Lower leg skin (tissue), 4 donors: ENCODE measurements at regions not wholly inside any gene's neighbourhood (a gene's known extent, or its start where the extent isn't known, plus 50 kb on each side); places are given as distances from the start of the nearest gene placed in this dataset.

Experiments
- DNase-seq, 2 donors: peaks; one replicate each; pipeline ENCODE4 v3.0.0-alpha.2; 2019; ENCODE audit warnings: low spot score in 2 of 2
- H3K4me3 ChIP-seq: fragments of 200-600 bp; sonication (generic); 2 replicates; pipeline ENCODE4 v1.5.1; 2017; ENCODE audit warnings: mild to moderate bottlenecking, low read depth; ENCODE audit not compliant: poor library complexity, severe bottlenecking
- POLR2A ChIP-seq, 2 donors: fragments of 450-650 bp; IDR thresholded peaks; one replicate each; pipeline ENCODE4 v1.6.1; 2016 to 2017; ENCODE audit warnings: antibody characterized with exemption in 2 of 2, mild to moderate bottlenecking in 1 of 2, moderate library complexity in 1 of 2
- WGBS, 2 donors: methylation state at CpG; one replicate each; pipeline ENCODE4 v1.1.5; 2018; 5-methylcytosine and 5-hydroxymethylcytosine counted together
- intact Hi-C: fragments of 100-400 bp; cut with DNase I; formaldehyde crosslinking; loops from one replicate; pipeline ENCODE4 v1.15.0; 2023; ENCODE audit warnings: low total_unique reads
- TF ChIP-seq, protein P1 (sequence below), 3 donors: fragments of 450-650 bp; IDR thresholded peaks; one replicate each; pipeline ENCODE4 v1.5.1; 2016; ENCODE audit warnings: antibody characterized with exemption in 3 of 3, mild to moderate bottlenecking in 3 of 3, moderate library complexity in 2 of 3

DNA sequence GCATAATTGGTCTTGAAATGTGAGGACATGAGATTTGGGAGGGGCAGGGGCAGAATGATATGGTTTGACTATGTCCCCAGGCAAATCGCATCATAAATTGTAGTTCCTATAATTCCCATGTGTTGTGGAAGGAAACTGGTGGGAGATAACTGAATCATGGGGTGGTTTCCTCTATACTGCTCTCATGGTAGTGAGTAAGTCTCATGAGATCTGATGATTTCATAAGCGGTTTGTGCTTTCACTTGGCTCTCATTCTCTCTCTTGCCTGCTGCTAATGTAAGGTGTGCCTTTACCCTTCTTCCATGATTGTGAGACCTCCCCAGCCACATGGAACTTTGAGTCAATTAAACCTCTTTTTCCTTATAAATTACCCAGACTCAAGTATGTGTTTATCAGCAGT lies 2595.9 kb downstream of the PCDH7 start:
- 75 to 89% methylated on average over 2 of the region's 2 CpGs for WGBS, 2 donors
- TF ChIP-seq POLR2A (IDR thresholded peaks at IDR 0.05), result no peak
- intact Hi-C loops, result no loop called here
- DNase-seq, result no peak
- no peak overlapping the region for H3K4me3 ChIP-seq

- DNase-seq, result no peak
- 42 to 69% methylated on average over 2 to 3 of the region's 3 CpGs for WGBS, 2 donors
- intact Hi-C loops, result no loop called here
- no peak overlapping the region for H3K4me3 ChIP-seq
- TF ChIP-seq POLR2A (IDR thresholded peaks at IDR 0.05), result no peak
- TF ChIP-seq, protein P1, sequence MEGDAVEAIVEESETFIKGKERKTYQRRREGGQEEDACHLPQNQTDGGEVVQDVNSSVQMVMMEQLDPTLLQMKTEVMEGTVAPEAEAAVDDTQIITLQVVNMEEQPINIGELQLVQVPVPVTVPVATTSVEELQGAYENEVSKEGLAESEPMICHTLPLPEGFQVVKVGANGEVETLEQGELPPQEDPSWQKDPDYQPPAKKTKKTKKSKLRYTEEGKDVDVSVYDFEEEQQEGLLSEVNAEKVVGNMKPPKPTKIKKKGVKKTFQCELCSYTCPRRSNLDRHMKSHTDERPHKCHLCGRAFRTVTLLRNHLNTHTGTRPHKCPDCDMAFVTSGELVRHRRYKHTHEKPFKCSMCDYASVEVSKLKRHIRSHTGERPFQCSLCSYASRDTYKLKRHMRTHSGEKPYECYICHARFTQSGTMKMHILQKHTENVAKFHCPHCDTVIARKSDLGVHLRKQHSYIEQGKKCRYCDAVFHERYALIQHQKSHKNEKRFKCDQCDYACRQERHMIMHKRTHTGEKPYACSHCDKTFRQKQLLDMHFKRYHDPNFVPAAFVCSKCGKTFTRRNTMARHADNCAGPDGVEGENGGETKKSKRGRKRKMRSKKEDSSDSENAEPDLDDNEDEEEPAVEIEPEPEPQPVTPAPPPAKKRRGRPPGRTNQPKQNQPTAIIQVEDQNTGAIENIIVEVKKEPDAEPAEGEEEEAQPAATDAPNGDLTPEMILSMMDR (IDR thresholded peaks at IDR 0.05), result no peak
Measured at GRCh38 chr4:33316578-33316977, 2596.4 kb downstream of the PCDH7 start.

DNA sequence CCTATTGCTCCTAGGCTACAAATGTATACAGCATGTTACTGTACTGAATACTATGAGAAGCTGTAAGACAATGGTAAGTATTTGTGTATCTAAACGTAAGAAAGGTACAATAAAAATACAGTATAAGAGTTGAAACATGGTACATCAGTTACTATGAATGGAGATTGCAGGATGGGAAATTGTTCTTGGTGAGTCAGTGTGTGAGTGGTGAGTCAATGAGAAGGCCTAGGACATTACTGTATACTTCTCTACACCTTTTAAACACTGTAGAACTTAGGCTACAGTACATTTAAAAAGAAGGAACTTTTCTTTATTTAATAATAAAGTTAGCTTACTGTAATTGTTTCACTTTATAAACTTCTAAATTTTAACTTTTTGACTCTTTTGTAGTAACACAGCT lies 2603.2 kb downstream of the PCDH7 start:
- no peak overlapping the region for H3K4me3 ChIP-seq
- no peak for DNase-seq
- TF ChIP-seq, protein P1 (IDR thresholded peaks at IDR 0.05), result no peak
- TF ChIP-seq POLR2A (IDR thresholded peaks at IDR 0.05), result no peak
- intact Hi-C loops, result no loop called here
- WGBS, 2 donors, result 78 to 86% methylated on average over 1 of the region's 1 CpG

GRCh38 chr4:33334416-33334815 lies 2614.2 kb downstream of the PCDH7 start:
- intact Hi-C loops, result no loop called here
- WGBS, 2 donors, result 81 to 87% methylated on average over 2 of the region's 2 CpGs
- TF ChIP-seq, protein P1 (IDR thresholded peaks at IDR 0.05), result no peak
- TF ChIP-seq POLR2A (IDR thresholded peaks at IDR 0.05), result no peak
- no peak overlapping the region for H3K4me3 ChIP-seq
- no peak for DNase-seq

DNA sequence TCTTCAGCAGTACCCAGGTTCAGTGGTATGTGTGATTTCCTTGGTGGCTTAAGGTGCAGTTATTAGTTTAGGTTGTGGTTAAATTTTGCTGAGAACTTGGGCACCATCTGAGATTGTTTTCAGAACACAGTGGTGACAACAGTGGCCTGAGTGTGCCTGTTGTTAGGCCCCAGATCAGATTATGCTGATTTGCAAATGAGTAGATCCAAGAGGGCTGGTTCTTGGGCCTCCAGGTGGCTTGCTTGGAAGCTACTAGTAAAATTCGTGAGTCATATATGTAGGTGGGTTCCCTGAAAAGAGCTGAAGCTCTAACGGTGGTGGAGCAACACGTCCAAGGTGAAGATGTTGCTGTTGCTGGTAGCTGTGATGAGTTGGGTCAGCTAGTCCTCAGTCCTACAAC lies 2619.6 kb downstream of the PCDH7 start:
- TF ChIP-seq, protein P1 (IDR thresholded peaks at IDR 0.05), result no peak
- no peak for TF ChIP-seq POLR2A (IDR thresholded peaks at IDR 0.05)

GRCh38 chr4:33340168-33340567 lies 2620.0 kb downstream of the PCDH7 start:
- H3K4me3 ChIP-seq, result no peak overlapping the region
- TF ChIP-seq, protein P1 (IDR thresholded peaks at IDR 0.05), result no peak
- TF ChIP-seq POLR2A (IDR thresholded peaks at IDR 0.05), result no peak
- DNase-seq, result no peak
- intact Hi-C loops, result no loop called here
- 88% methylated on average over 5 of the region's 5 CpGs for WGBS, 2 donors

More for the DNA sequence above, 2619.6 kb downstream of the PCDH7 start:
- WGBS, 2 donors, result 81 to 83% methylated on average over 3 of the region's 3 CpGs
- intact Hi-C loops, result no loop called here
- H3K4me3 ChIP-seq, result no peak overlapping the region
- DNase-seq, result no peak
